HCT116 (cell line): ENCODE measurements at regions not wholly inside any gene's neighbourhood (a gene's known extent, or its start where the extent isn't known, plus 50 kb on each side); places are given as distances from the start of the nearest gene placed in this dataset.

Experiments used
- ATF3 ChIP-seq: IDR thresholded peaks from 2 replicates; pipeline ENCODE4 v1.6.1; 2012
- POLR2A ChIP-seq: IDR thresholded peaks from 2 replicates; pipeline ENCODE4 v1.7.0; 2011; ENCODE audit warnings: borderline replicate concordance; ENCODE audit not compliant: insufficient read depth, insufficient read length; ENCODE audit errors: extremely low read depth

- no peak for TF ChIP-seq ATF3
- TF ChIP-seq POLR2A, result no peak
Measured at GRCh38 chr5:53350368-53350767, 130.1 kb upstream of the FST start.
